Parathyroid adenoma (tissue), 2 donors: ENCODE measurements at regions not wholly inside any gene's neighbourhood (a gene's known extent, or its start where the extent isn't known, plus 50 kb on each side); places are given as distances from the start of the nearest gene placed in this dataset.
"Not testable (repeated sequence)": the region's sequence is repeated elsewhere in the genome, so short reads cannot be mapped to it uniquely, and the experiment has no call there.

Experiments
- H2AFZ ChIP-seq: fragments of 300-600 bp; sonication (generic); one replicate; pipeline ENCODE4 v1.7.0; 2017; ENCODE audit warnings: antibody characterized with exemption, mild to moderate bottlenecking
- H3K27ac ChIP-seq: fragments of 300-600 bp; sonication (generic); one replicate; pipeline ENCODE4 v1.7.0; 2017
- H3K27me3 ChIP-seq: fragments of 300-600 bp; sonication (generic); one replicate; pipeline ENCODE4 v1.7.0; 2017; ENCODE audit warnings: low read length; ENCODE audit not compliant: control insufficient read depth, insufficient read depth
- H3K36me3 ChIP-seq: fragments of 300-600 bp; sonication (generic); one replicate; pipeline ENCODE4 v1.7.0; 2017; ENCODE audit warnings: low read length; ENCODE audit not compliant: control insufficient read depth, insufficient read depth
- H3K4me1 ChIP-seq: fragments of 300-600 bp; sonication (generic); one replicate; pipeline ENCODE4 v1.7.0; 2017; ENCODE audit warnings: control low read depth
- H3K4me2 ChIP-seq: fragments of 300-600 bp; sonication (generic); one replicate; pipeline ENCODE4 v1.7.0; 2017; ENCODE audit warnings: low read length
- H3K4me3 ChIP-seq: fragments of 300-600 bp; sonication (generic); one replicate; pipeline ENCODE4 v1.7.0; 2017; ENCODE audit warnings: low read depth, low read length
- H3K79me2 ChIP-seq: fragments of 300-600 bp; sonication (generic); one replicate; pipeline ENCODE4 v1.7.0; 2017; ENCODE audit warnings: control low read depth
- H3K9ac ChIP-seq: fragments of 300-600 bp; sonication (generic); one replicate; pipeline ENCODE4 v1.7.0; 2017; ENCODE audit warnings: mild to moderate bottlenecking
- H3K9me3 ChIP-seq: fragments of 300-600 bp; sonication (generic); one replicate; pipeline ENCODE4 v1.7.0; 2017; ENCODE audit warnings: low read length; ENCODE audit not compliant: control insufficient read depth
- TF ChIP-seq, protein P1 (sequence below): fragments of 300-600 bp; sonication (generic); IDR thresholded peaks from one replicate; pipeline ENCODE4 v1.7.0; 2017; ENCODE audit warnings: antibody characterized with exemption, mild to moderate bottlenecking
- donor health status: primary hyperparathyroidism.

DNA sequence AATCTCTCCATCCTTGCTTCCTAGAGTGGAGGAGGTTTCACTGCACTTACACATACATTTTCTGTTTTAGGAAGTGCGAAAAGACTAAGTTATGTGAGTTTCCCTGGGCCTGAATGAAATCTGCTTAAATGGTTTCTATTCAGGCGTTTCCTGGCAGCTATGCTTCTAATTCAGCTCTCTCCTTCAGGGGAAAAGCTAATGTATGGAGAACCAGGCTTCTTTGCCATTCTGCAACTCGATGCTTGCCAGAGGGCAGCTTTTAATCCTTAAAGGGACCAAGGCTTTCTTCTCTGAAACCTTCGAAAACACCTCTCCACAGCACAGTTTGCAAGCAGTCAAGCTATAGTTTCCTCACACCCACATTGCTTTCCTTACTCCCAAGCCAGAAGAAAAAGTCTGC is 89.5 kb upstream of the ARX start:
- no peak overlapping the region for H3K4me2 ChIP-seq
- H2AFZ ChIP-seq, result no peak overlapping the region
- H3K27ac ChIP-seq, result no peak overlapping the region
- H3K9ac ChIP-seq, result no peak overlapping the region
- TF ChIP-seq, protein P1, sequence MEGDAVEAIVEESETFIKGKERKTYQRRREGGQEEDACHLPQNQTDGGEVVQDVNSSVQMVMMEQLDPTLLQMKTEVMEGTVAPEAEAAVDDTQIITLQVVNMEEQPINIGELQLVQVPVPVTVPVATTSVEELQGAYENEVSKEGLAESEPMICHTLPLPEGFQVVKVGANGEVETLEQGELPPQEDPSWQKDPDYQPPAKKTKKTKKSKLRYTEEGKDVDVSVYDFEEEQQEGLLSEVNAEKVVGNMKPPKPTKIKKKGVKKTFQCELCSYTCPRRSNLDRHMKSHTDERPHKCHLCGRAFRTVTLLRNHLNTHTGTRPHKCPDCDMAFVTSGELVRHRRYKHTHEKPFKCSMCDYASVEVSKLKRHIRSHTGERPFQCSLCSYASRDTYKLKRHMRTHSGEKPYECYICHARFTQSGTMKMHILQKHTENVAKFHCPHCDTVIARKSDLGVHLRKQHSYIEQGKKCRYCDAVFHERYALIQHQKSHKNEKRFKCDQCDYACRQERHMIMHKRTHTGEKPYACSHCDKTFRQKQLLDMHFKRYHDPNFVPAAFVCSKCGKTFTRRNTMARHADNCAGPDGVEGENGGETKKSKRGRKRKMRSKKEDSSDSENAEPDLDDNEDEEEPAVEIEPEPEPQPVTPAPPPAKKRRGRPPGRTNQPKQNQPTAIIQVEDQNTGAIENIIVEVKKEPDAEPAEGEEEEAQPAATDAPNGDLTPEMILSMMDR, result no peak
- no peaks in the 10 kb centered on the region for H3K36me3 ChIP-seq
- H3K27me3 ChIP-seq, result no peaks in the 10 kb centered on the region
- no peaks in the 10 kb centered on the region for H3K9me3 ChIP-seq
- no peaks in the 10 kb centered on the region for H3K79me2 ChIP-seq
- H3K4me3 ChIP-seq, result no peak overlapping the region
- no peaks in the 10 kb centered on the region for H3K4me1 ChIP-seq

DNA sequence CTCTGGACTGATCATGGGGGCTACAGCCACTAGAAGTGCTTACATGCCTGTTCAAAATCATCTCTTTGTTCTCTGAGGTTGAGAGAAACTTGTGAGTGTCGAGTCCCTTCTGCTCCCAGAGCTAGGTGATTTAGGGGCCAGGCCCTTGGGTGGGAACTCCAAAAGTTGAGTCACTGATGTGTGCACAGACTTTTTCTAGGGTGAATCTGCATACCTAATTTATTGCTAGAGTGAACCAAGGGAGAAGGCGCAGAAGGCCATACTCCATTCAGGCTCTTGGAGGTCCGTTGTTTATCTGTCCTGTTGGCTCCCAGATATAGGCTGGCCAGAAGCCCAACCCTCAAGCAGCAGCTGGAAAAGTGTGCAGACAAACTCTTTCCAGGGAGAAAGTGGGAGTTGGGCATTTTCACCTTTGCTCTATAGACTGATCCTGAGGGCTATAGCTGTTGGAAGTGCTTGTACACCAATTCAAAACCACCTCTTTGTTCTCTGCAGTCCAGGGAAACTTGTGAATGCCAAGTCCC is 80.8 kb upstream of the ARX start:
- H3K4me3 ChIP-seq, result no peak overlapping the region
- H3K9ac ChIP-seq, result no peak overlapping the region
- no peaks in the 10 kb centered on the region for H3K4me1 ChIP-seq
- no peaks in the 10 kb centered on the region for H3K27me3 ChIP-seq
- no peak overlapping the region for H3K27ac ChIP-seq
- H2AFZ ChIP-seq, result no peak overlapping the region
- no peaks in the 10 kb centered on the region for H3K36me3 ChIP-seq
- no peaks in the 10 kb centered on the region for H3K9me3 ChIP-seq
- H3K79me2 ChIP-seq, result no peaks in the 10 kb centered on the region
- H3K4me2 ChIP-seq, result no peak overlapping the region
- TF ChIP-seq, protein P1, result no peak

GRCh38 chrX:25091152-25091551 is 75.4 kb upstream of the ARX start:
- H3K4me2 ChIP-seq, H3K4me3 ChIP-seq, H2AFZ ChIP-seq, H3K36me3 ChIP-seq, H3K79me2 ChIP-seq, H3K9me3 ChIP-seq, H3K4me1 ChIP-seq, H3K9ac ChIP-seq, H3K27me3 ChIP-seq, H3K27ac ChIP-seq: not testable (repeated sequence)

DNA sequence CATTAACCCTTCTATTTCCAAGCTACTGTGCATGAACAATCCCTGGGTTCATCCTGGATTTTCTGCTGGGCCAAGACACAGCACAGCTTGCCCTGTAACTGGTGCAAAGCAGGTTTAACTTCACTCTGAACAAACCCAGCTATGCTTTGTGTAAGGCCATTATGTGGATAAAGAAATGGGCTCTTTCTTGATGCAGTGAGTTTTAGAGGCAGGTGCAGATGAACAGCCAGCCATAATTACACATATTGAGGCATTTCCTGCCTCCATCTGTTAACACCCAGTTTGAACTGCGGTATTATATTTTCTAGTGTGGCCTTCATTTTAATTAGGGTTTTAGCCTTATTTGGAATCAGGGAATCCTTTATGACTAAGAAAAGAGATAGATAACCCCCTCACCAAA is 68.7 kb upstream of the ARX start:
- H3K4me3 ChIP-seq, result no peak overlapping the region
- no peaks in the 10 kb centered on the region for H3K36me3 ChIP-seq
- H2AFZ ChIP-seq, result no peak overlapping the region
- H3K4me1 ChIP-seq, result no peaks in the 10 kb centered on the region
- no peak overlapping the region for H3K9ac ChIP-seq
- no peak overlapping the region for H3K4me2 ChIP-seq
- TF ChIP-seq, protein P1, result no peak
- no peak overlapping the region for H3K27ac ChIP-seq
- H3K9me3 ChIP-seq, result no peaks in the 10 kb centered on the region
- no peaks in the 10 kb centered on the region for H3K79me2 ChIP-seq
- no peaks in the 10 kb centered on the region for H3K27me3 ChIP-seq

DNA sequence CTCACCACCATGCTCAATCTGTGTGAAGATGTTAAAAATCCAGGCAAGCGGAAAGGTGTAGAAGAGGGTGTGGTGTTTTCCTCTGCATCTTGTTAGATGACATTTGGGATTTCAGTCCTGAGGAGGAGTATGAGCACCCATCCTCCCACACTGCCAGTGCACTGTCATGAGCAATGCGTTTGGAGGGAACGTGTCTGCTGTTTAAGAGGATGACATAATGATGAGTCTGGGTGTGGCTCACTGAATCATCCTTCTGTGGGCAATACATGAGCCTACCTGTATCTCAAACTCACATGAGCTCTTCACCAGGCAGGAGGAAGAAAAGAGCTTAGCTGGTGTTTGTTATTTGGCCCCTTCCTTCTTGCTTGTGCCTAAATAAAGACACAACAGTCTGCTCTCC is 67.9 kb upstream of the ARX start:
- no peak overlapping the region for H3K4me3 ChIP-seq
- H2AFZ ChIP-seq, result no peak overlapping the region
- no peaks in the 10 kb centered on the region for H3K36me3 ChIP-seq
- H3K27ac ChIP-seq, result no peak overlapping the region
- no peaks in the 10 kb centered on the region for H3K4me1 ChIP-seq
- TF ChIP-seq, protein P1, result no peak
- H3K4me2 ChIP-seq, result no peak overlapping the region
- H3K79me2 ChIP-seq, result no peaks in the 10 kb centered on the region
- H3K9ac ChIP-seq, result no peak overlapping the region
- H3K27me3 ChIP-seq, result no peaks in the 10 kb centered on the region
- no peaks in the 10 kb centered on the region for H3K9me3 ChIP-seq
